Ishikawa (cell line): ENCODE measurements at regions not wholly inside any gene's neighbourhood (a gene's known extent, or its start where the extent isn't known, plus 50 kb on each side); places are given as distances from the start of the nearest gene placed in this dataset.

Experiments
- CEBPB ChIP-seq: IDR thresholded peaks from 2 replicates; pipeline ENCODE4 v1.6.1; 2012
- EP300 ChIP-seq: IDR thresholded peaks from 2 replicates; pipeline ENCODE4 v1.6.1; 2012; ENCODE audit warnings: borderline replicate concordance
- MAX ChIP-seq: IDR thresholded peaks from 2 replicates; pipeline ENCODE4 v1.6.1; 2012
- TEAD4 ChIP-seq: IDR thresholded peaks from 2 replicates; pipeline ENCODE4 v1.6.1; 2012
- YY1 ChIP-seq: IDR thresholded peaks from 2 replicates; pipeline ENCODE4 v1.6.1; 2012; ENCODE audit warnings: low read depth

GRCh38 chrX:13467243-13467642 lies 102.2 kb upstream of the EGFL6 start:
- no peak for TF ChIP-seq CEBPB
- no peak for TF ChIP-seq YY1
- TF ChIP-seq TEAD4 = no peak
- no peak for TF ChIP-seq MAX
- no peak for TF ChIP-seq EP300
